ENCODE measurements at regions not wholly inside any gene's neighbourhood (a gene's known extent, or its start where the extent isn't known, plus 50 kb on each side); places are given as distances from the start of the nearest gene placed in this dataset.

GRCh38 chr5:83810511-83810910 lies 89.9 kb upstream of the HAPLN1 start (continued):
- TF ChIP-seq NCOA4 (IDR thresholded peaks at IDR 0.05; ENCODE audit: partially characterized antibody): no peak
- no peak for TF ChIP-seq HDAC1 (IDR thresholded peaks at IDR 0.05)

- Histone ChIP-seq H2AFZ (ENCODE audit: low read depth, low read length) (no peak overlapping the region), H3K27ac (ENCODE audit: extremely low read depth, low read depth, low read length) (no peak overlapping the region), H3K36me3 (ENCODE audit: control insufficient read depth, insufficient read depth, low read length) (no peaks in the 10 kb centered on the region), H3K9ac (ENCODE audit: insufficient read depth in 1 of 2, low read depth in 2 of 2, low read length in 2 of 2) (no peak overlapping the region), H3K79me2 (ENCODE audit: control insufficient read depth, insufficient read depth, low read length) (no peaks in the 10 kb centered on the region), H4K20me1 (replicated peaks; ENCODE audit: control insufficient read depth, insufficient read depth, low read length) (no peaks in the 10 kb centered on the region), H3K4me3 (no peak overlapping the region), H3K27me3 (ENCODE audit: control insufficient read depth in 2 of 2, insufficient read depth in 2 of 2, low read length in 2 of 2) (no peaks in the 10 kb centered on the region), H3K4me1 (replicated peaks in 1 of 2; ENCODE audit: control insufficient read depth in 2 of 2, insufficient read depth in 2 of 2, low read length in 2 of 2) (no peaks in the 10 kb centered on the region), H3K9me3 (replicated peaks; ENCODE audit: control insufficient read depth, insufficient read depth, low read depth, low read length) (no peaks in the 10 kb centered on the region), H3K4me2 (ENCODE audit: insufficient read depth, low read length) (no peak overlapping the region), H3K9me1 (ENCODE audit: control insufficient read depth, insufficient read depth, low read length) (no peaks in the 10 kb centered on the region)
- ATAC-seq (no peak), DNase-seq (ENCODE audit: extremely low read depth in 1 of 4, low spot score in 3 of 4) (no peak), FAIRE-seq (no peak)
- no TSS peak for BruUV-seq (replicated peaks)
- in situ Hi-C loops (cut with MboI) (no loop called here), intact Hi-C loops (cut with micrococcal nuclease) (no loop called here)
- WGBS (ENCODE audit: insufficient coverage, low coverage, missing lambda C conversion rate): 0% methylated on average over 2 of the region's 2 CpGs
- ChIA-PET POLR2A (no interaction called here), CTCF (ENCODE audit: low intra/inter-chr PET ratio) (no interaction called here)
- TF ChIP-seq SNIP1 (IDR thresholded peaks at IDR 0.05; ENCODE audit: low read depth) (no peak), FOXJ2 (tag; IDR thresholded peaks at IDR 0.05) (no peak), POLR2A (conservative IDR thresholded peaks at IDR 0.05) (no peak), TAF7 (tag; IDR thresholded peaks at IDR 0.05) (no peak), ZNF695 (CRISPR knock-in tag; IDR thresholded peaks at IDR 0.05) (no peak), SMAD4 (CRISPR knock-in tag; conservative IDR thresholded peaks at IDR 0.05) (no peak), PTBP1 (IDR thresholded peaks at IDR 0.05; ENCODE audit: low read depth, low read length) (no peak), MEF2D (tag; conservative IDR thresholded peaks at IDR 0.05; ENCODE audit: low read depth) (no peak), ZFP36 (IDR thresholded peaks at IDR 0.05; ENCODE audit: low read depth, low read length, partially characterized antibody) (no peak), HCFC1 (IDR thresholded peaks at IDR 0.05; ENCODE audit: low read depth, low read length) (no peak)
Observed at GRCh38 chr5:83802686-83803085, 82.0 kb upstream of the HAPLN1 start.
